PC-3 (cell line): ENCODE measurements at regions not wholly inside any gene's neighbourhood (a gene's known extent, or its start where the extent isn't known, plus 50 kb on each side); places are given as distances from the start of the nearest gene placed in this dataset.
"Not testable (repeated sequence)": the region's sequence is repeated elsewhere in the genome, so short reads cannot be mapped to it uniquely, and the experiment has no call there.

Experiments used
- ATAC-seq: fragments of 200-7000 bp; cut with Tn5 transposase; 2 replicates; pipeline ENCODE4 v1.9.1; 2020; ENCODE audit warnings: mild to moderate bottlenecking, moderate library complexity
- BruUV-seq: library from RNA; stranded (reverse); fragments of 400-500 nt; replicated peaks from 2 replicates; lab custom pipeline; 2021; lab: Mats Ljungman, UMichigan
- CTCF ChIA-PET: fragments of 300-600 bp; sonication (Branson Sonifier 250); formaldehyde crosslinking; loops from one replicate; lab custom pipeline; 2022; ENCODE audit warnings: antibody characterized with exemption; lab: Charles Lee
- POLR2A ChIA-PET: fragments of 300-600 bp; sonication (Branson Sonifier 250); formaldehyde crosslinking; loops from one replicate; lab custom pipeline; 2022; ENCODE audit warnings: antibody characterized with exemption; ENCODE audit not compliant: unreplicated experiment; lab: Charles Lee
- DNase-seq: peaks from one replicate; pipeline ENCODE4 v3.0.0-alpha.2; 2015
- H2AFZ ChIP-seq: fragments of 300-600 bp; sonication (generic); 2 replicates; pipeline ENCODE4 v1.6.0; 2016; ENCODE audit warnings: antibody characterized with exemption, low read length
- H3F3A ChIP-seq: fragments of 300-600 bp; sonication (generic); one replicate; pipeline ENCODE4 v1.6.0; 2017; ENCODE audit warnings: antibody characterized with exemption, low read length, control low read depth, mild to moderate bottlenecking; ENCODE audit not compliant: unreplicated experiment
- H3K27ac ChIP-seq: fragments of 300-600 bp; sonication (generic); 2 replicates; pipeline ENCODE4 v1.5.1; 2016; ENCODE audit warnings: mild to moderate bottlenecking, low read length
- H3K27me3 ChIP-seq: fragments of 300-600 bp; sonication (generic); 2 replicates; pipeline ENCODE4 v1.6.1; 2016; ENCODE audit warnings: low read length, mixed read lengths
- H3K36me3 ChIP-seq: fragments of 300-600 bp; sonication (generic); 2 replicates; pipeline ENCODE4 v1.6.1; 2016; ENCODE audit warnings: low read depth, mixed run types, low read length, mixed read lengths
- H3K4me1 ChIP-seq: fragments of 300-600 bp; sonication (generic); 2 replicates; pipeline ENCODE4 v1.5.1; 2016; ENCODE audit warnings: low read length; ENCODE audit not compliant: insufficient read depth
- H3K4me2 ChIP-seq: fragments of 300-600 bp; sonication (generic); 2 replicates; pipeline ENCODE4 v1.6.0; 2016; ENCODE audit warnings: low read length
- H3K4me3 ChIP-seq: fragments of 300-600 bp; sonication (generic); 2 replicates; pipeline ENCODE4 v1.5.1; 2016; ENCODE audit warnings: mild to moderate bottlenecking, low read length, mixed read lengths
- H3K79me2 ChIP-seq: fragments of 300-600 bp; sonication (generic); 2 replicates; pipeline ENCODE4 v1.6.1; 2017; ENCODE audit warnings: low read length, mixed read lengths
- H3K9ac ChIP-seq: fragments of 300-600 bp; sonication (generic); 2 replicates; pipeline ENCODE4 v1.6.0; 2016; ENCODE audit warnings: mild to moderate bottlenecking, low read length
- H3K9me2 ChIP-seq: fragments of 300-600 bp; sonication (generic); replicated peaks from 2 replicates; pipeline ENCODE4 v1.6.1; 2016; ENCODE audit warnings: mixed run types, low read length, mixed read lengths
- H3K9me3 ChIP-seq: fragments of 300-600 bp; sonication (generic); 2 replicates; pipeline ENCODE4 v1.6.1; 2016; ENCODE audit warnings: low read length, mixed read lengths
- H4K20me1 ChIP-seq: fragments of 300-600 bp; sonication (generic); 2 replicates; pipeline ENCODE4 v1.6.1; 2016; ENCODE audit warnings: low read length, mixed read lengths
- EZH2 ChIP-seq: fragments of 300-600 bp; sonication (generic); IDR thresholded peaks from one replicate; pipeline ENCODE4 v1.6.1; 2017; ENCODE audit warnings: antibody characterized with exemption, mild to moderate bottlenecking, low read length; ENCODE audit not compliant: unreplicated experiment
- EZH2phosphoT487 ChIP-seq: fragments of 300-600 bp; sonication (generic); IDR thresholded peaks from 2 replicates; pipeline ENCODE4 v1.6.1; 2018; ENCODE audit warnings: mild to moderate bottlenecking, antibody characterized with exemption, low read length, borderline replicate concordance
- intact Hi-C: fragments of 100-400 bp; cut with micrococcal nuclease; formaldehyde crosslinking; loops from 2 replicates; pipeline ENCODE4 v1.9.0; 2023
- TF ChIP-seq, protein P1 (sequence below): fragments of 300-600 bp; sonication (generic); conservative IDR thresholded peaks from 2 replicates; pipeline ENCODE4 v1.5.1; 2017; ENCODE audit warnings: antibody characterized with exemption, low read depth, mild to moderate bottlenecking, low read length

DNA sequence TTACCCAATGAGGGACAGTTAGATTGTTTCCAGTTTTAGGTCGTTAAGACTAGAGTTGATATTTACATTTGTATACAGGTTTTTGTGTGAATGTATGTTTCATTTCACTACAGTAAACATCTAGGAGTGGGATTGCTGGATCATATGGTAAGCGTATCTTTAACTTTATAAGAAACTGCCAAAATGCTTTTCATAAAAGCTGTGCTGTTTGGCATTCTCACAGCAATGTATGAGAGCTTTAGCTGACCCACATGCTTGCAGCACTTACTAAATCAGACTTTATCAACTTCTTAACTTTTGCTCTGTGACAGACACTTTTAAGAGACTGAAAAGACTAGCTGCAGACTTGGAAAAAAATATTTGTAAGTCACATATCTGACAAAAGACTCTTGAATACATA, 262.5 kb upstream of the PELI2 start:
- Histone ChIP-seq H3K27ac (no peak overlapping the region), H3K9me2 (0 out of 2 replicates have a peak, but pooled peaks cover 7% of the 10 kb centered on the region), H3K36me3 (no peaks in the 10 kb centered on the region), H3K9me3 (no peaks in the 10 kb centered on the region), H2AFZ (no peak overlapping the region), H3K9ac (no peak overlapping the region), H4K20me1 (no peaks in the 10 kb centered on the region), H3K4me2 (no peak overlapping the region), H3K4me3 (no peak overlapping the region), H3K79me2 (no peaks in the 10 kb centered on the region), H3K27me3 (no peaks in the 10 kb centered on the region), H3K4me1 (peaks cover 9% of the 10 kb centered on the region), H3F3A (no peaks in the 10 kb centered on the region)
- POLR2A ChIA-PET = interaction anchor here (0.7 kb wide), 1 partner anchor 485 kb away, joined by 4 read pairs; no protein-coding TSS in a partner anchor
- CTCF ChIA-PET = no interaction called here
- BruUV-seq = no TSS peak
- ATAC-seq (no peak), DNase-seq (no peak)
- TF ChIP-seq, protein P1, sequence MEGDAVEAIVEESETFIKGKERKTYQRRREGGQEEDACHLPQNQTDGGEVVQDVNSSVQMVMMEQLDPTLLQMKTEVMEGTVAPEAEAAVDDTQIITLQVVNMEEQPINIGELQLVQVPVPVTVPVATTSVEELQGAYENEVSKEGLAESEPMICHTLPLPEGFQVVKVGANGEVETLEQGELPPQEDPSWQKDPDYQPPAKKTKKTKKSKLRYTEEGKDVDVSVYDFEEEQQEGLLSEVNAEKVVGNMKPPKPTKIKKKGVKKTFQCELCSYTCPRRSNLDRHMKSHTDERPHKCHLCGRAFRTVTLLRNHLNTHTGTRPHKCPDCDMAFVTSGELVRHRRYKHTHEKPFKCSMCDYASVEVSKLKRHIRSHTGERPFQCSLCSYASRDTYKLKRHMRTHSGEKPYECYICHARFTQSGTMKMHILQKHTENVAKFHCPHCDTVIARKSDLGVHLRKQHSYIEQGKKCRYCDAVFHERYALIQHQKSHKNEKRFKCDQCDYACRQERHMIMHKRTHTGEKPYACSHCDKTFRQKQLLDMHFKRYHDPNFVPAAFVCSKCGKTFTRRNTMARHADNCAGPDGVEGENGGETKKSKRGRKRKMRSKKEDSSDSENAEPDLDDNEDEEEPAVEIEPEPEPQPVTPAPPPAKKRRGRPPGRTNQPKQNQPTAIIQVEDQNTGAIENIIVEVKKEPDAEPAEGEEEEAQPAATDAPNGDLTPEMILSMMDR = no peak
- TF ChIP-seq EZH2phosphoT487 (no peak), EZH2 (no peak)
- intact Hi-C loops = no loop called here

DNA sequence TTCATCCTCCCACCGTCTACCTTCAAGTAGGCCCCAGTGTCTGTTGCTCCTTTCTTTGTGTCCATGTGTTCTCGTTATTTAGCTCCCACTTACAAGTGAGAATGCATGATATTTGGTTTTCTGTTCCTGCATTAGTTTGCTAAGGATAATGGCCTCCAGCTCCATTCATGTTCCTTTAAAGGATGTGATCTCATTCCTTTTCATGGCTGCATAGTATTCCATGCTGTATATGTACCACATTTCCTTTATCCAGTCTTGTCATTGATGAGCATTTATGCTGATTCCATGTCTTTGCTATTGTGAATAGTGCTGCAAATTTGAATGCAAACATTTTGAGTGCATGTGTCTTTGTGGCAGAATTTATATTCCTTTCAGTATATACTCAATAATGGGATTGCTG, 259.6 kb upstream of the PELI2 start:
- TF ChIP-seq, protein P1 = no peak
- no peak for TF ChIP-seq EZH2
- TF ChIP-seq EZH2phosphoT487 = no peak
- Histone ChIP-seq H3K9me3 (no peaks in the 10 kb centered on the region), H3K27me3 (no peaks in the 10 kb centered on the region), H3K27ac (no peak overlapping the region), H2AFZ (no peak overlapping the region), H3F3A (no peaks in the 10 kb centered on the region), H3K79me2 (no peaks in the 10 kb centered on the region), H3K9ac (no peak overlapping the region), H4K20me1 (no peaks in the 10 kb centered on the region), H3K4me2 (no peak overlapping the region), H3K36me3 (no peaks in the 10 kb centered on the region), H3K4me3 (no peak overlapping the region), H3K9me2 (0 out of 2 replicates have a peak, but pooled peaks cover 4% of the 10 kb centered on the region), H3K4me1 (no peaks in the 10 kb centered on the region)
- ChIA-PET CTCF (no interaction called here), POLR2A (no interaction called here)
- ATAC-seq (no peak), DNase-seq (no peak)
- intact Hi-C loops = no loop called here
- no TSS peak for BruUV-seq

DNA sequence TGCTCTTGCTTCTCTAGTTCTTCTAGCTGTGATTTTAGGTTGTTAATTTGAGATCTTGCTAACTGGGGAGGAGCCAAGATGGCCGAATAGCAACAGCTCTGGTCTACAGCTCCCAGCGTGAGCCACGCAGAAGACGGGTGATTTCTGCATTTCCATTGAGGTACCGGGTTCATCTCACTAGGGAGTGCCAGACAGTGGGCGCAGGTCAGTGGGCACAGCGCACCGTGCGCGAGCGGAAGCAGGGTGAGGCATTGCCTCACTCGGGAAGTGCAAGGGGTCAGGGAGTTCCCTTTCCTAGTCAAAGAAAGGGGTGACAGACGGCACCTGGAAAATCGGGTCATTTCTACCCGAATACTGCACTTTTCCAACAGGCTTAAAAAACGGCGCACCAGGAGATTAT, 256.6 kb upstream of the PELI2 start:
- ATAC-seq, intact Hi-C loops, DNase-seq, POLR2A ChIA-PET, BruUV-seq, H3K27me3 ChIP-seq, H3K4me2 ChIP-seq, H3F3A ChIP-seq, H3K27ac ChIP-seq, CTCF ChIA-PET, H3K36me3 ChIP-seq, H2AFZ ChIP-seq, H4K20me1 ChIP-seq, H3K9me2 ChIP-seq, H3K9me3 ChIP-seq, H3K79me2 ChIP-seq, H3K4me3 ChIP-seq, H3K9ac ChIP-seq: not testable (repeated sequence)
- peaks cover 10% of the 10 kb centered on the region for H3K4me1 ChIP-seq
